HL-60 (cell line): ENCODE measurements at regions not wholly inside any gene's neighbourhood (a gene's known extent, or its start where the extent isn't known, plus 50 kb on each side); places are given as distances from the start of the nearest gene placed in this dataset.

ENCODE experiments used
- GABPA ChIP-seq: IDR thresholded peaks from 2 replicates; pipeline ENCODE4 v1.6.1; 2012; ENCODE audit warnings: low read depth
- TF ChIP-seq, protein P1 (sequence below): IDR thresholded peaks from one replicate; pipeline ENCODE4 v1.5.1; 2011; ENCODE audit warnings: low read length, control low read depth, inconsistent platforms; ENCODE audit not compliant: insufficient read depth

DNA sequence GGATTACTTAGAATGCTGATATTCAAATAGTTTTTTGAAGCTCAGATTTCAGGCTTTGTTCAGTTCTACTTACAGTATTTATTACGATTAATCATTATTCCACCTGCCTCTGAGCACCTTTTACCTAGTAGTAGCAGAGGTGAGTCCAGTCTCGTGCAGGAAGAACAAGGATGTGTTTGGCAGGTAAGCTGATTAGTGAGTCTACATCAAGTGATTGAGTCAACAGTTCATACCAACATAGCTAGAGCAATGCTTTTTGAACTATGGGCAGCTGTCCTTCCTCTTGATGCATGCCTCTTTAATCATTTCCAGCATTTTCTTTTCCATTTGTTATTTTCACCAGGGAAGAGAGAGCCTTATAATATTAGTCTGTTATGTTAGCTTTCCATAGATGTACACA, 838.9 kb downstream of the USP25 start:
- TF ChIP-seq, protein P1, sequence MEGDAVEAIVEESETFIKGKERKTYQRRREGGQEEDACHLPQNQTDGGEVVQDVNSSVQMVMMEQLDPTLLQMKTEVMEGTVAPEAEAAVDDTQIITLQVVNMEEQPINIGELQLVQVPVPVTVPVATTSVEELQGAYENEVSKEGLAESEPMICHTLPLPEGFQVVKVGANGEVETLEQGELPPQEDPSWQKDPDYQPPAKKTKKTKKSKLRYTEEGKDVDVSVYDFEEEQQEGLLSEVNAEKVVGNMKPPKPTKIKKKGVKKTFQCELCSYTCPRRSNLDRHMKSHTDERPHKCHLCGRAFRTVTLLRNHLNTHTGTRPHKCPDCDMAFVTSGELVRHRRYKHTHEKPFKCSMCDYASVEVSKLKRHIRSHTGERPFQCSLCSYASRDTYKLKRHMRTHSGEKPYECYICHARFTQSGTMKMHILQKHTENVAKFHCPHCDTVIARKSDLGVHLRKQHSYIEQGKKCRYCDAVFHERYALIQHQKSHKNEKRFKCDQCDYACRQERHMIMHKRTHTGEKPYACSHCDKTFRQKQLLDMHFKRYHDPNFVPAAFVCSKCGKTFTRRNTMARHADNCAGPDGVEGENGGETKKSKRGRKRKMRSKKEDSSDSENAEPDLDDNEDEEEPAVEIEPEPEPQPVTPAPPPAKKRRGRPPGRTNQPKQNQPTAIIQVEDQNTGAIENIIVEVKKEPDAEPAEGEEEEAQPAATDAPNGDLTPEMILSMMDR, result no peak
- TF ChIP-seq GABPA, result no peak
